ENCODE measurements at regions not wholly inside any gene's neighbourhood (a gene's known extent, or its start where the extent isn't known, plus 50 kb on each side); places are given as distances from the start of the nearest gene placed in this dataset.
"Not testable (repeated sequence)": the region's sequence is repeated elsewhere in the genome, so short reads cannot be mapped to it uniquely, and the experiment has no call there.

- H3K27me3 ChIP-seq; intact Hi-C loops (cut with DNase I; ENCODE audit: low total_unique reads); H3K27ac ChIP-seq; DNase-seq; H3K4me1 ChIP-seq; H3K9me3 ChIP-seq; H3K36me3 ChIP-seq; H3K4me3 ChIP-seq: not testable (repeated sequence)
These were observed 1463.7 kb downstream of the FOXD4L5 start for GRCh38 chr9:63821293-63821692.

DNA sequence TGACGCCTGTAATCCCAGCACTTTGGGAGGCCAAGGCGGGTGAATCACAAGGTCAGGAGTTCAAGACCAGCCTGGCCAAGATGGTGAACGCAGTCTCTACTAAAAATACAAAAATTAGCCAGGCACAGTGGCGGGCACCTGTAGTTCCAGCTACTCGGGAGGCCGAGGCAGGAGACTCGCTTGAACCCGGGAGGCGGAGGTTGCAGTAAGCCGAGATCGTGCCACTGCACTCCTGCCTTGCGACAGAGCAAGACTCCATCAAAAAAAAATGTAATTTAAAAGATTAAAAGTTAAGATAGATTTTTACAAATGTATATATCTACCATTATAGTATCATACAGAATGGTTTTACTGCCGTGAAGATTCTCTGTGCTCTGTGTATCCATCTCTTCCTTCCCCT, 1464.1 kb downstream of the FOXD4L5 start:
- H3K4me1 ChIP-seq; H3K27ac ChIP-seq; H3K4me3 ChIP-seq; H3K36me3 ChIP-seq; intact Hi-C loops (cut with DNase I; ENCODE audit: low total_unique reads); H3K27me3 ChIP-seq; DNase-seq; H3K9me3 ChIP-seq: not testable (repeated sequence)

GRCh38 chr9:63820383-63820782, 1464.6 kb downstream of the FOXD4L5 start:
- H3K27me3 ChIP-seq; H3K27ac ChIP-seq; intact Hi-C loops (cut with DNase I; ENCODE audit: low total_unique reads); H3K4me3 ChIP-seq; H3K4me1 ChIP-seq; H3K36me3 ChIP-seq; DNase-seq; H3K9me3 ChIP-seq: not testable (repeated sequence)

GRCh38 chr9:63817622-63818518, 1467.1 kb downstream of the FOXD4L5 start:
- Histone ChIP-seq H3K27me3 (no peaks in the 10 kb centered on the region), H3K9me3 (no peaks in the 10 kb centered on the region), H3K4me3 (no peak overlapping the region), H3K36me3 (no peaks in the 10 kb centered on the region), H3K4me1 (no peaks in the 10 kb centered on the region), H3K27ac (no peak overlapping the region)
- peak; percentile 31 to 36 for DNase-seq
- intact Hi-C loops (cut with DNase I; ENCODE audit: low total_unique reads) = no loop called here
- TF ChIP-seq POLR2A (IDR thresholded peaks at IDR 0.05) (no peak), CTCF (IDR thresholded peaks at IDR 0.05) (no peak)

DNA sequence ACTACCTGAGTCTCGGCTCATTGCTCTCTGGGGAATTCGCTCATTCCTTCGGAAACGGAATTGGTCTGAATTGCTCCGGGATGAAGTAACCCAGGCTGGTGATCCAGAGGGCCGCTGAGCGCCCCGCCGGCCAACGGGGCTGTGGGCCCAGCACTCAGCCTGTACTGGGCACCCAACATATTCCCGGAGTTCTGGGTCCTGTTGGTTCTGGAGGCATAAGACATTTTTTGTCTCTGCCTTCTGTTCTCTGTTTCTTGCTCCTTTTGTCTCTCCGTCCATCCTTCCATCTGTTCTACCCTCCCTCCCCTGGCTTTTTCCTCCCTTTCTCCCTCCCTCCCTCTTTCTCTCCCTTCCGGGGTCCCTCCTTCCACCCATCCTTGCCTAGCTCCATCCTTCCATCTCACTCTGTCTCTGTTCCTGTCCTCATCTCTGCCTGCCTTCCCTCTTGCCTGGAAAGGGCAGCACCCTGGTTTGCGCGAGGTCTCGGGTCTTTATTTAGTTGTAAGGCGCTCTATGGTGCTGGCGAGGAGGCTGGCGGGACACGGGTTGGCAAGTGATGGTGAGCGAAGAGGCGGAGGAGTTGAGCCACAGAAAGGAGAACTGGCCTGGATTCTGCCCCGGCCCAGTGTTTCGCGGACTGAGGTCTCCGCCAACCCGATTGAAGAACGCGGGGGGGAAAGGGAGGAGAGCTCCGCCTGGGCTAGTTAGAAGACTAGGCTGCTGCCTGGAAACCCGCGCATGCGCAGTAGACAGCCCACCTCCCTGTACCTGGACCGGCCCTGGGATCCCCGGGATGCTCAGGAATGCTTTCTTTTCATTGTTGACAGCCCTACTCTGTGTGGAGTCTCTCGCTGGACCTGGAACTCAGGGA, 1468.0 kb downstream of the FOXD4L5 start:
- Histone ChIP-seq H3K36me3 (no peaks in the 10 kb centered on the region), H3K9me3 (no peaks in the 10 kb centered on the region), H3K4me3 (no peak overlapping the region), H3K4me1 (no peaks in the 10 kb centered on the region), H3K27me3 (no peaks in the 10 kb centered on the region), H3K27ac (no peak overlapping the region)
- intact Hi-C loops (cut with DNase I; ENCODE audit: low total_unique reads) = no loop called here
- TF ChIP-seq POLR2A (IDR thresholded peaks at IDR 0.05) (no peak), CTCF (IDR thresholded peaks at IDR 0.05) (no peak)
- DNase-seq = peak; percentile 34 to 39

GRCh38 chr9:63814970-63815669, 1469.9 kb downstream of the FOXD4L5 start:
- H3K4me1 ChIP-seq; H3K4me3 ChIP-seq; H3K27ac ChIP-seq; H3K9me3 ChIP-seq; DNase-seq; H3K36me3 ChIP-seq; H3K27me3 ChIP-seq; intact Hi-C loops (cut with DNase I; ENCODE audit: low total_unique reads): not testable (repeated sequence)

DNA sequence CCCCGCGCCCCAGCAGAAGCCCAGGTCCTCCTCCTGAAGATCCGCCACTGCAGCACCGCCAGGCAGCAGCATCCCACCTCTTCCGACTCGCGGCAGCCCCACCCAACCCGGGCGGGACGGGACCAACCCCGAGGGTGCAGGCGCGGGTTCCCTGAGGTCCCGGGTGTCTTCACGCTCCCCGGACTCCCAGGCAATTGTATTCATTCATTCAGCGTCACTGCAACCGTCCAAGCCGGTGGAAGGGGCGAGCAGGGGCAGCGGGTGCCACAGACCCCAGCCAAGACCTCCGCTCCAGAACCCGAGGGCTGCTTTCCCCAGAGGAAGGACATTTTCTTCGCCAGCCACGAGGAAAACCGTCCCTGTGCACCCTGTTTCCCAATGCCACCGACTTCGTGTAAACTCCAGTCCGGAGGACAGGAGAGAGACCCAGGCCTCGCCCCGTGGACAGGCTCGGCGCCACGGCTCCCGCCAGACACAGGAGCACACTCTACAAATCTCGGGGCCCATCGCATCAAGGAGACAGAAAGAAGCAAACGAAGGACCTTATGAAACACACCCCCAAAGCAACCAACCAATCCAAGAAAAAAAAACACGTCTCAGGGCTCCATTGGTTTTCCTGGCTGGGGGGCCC, 1471.5 kb downstream of the FOXD4L5 start:
- H3K4me3 ChIP-seq; intact Hi-C loops (cut with DNase I; ENCODE audit: low total_unique reads); H3K9me3 ChIP-seq; H3K4me1 ChIP-seq; H3K27ac ChIP-seq; H3K36me3 ChIP-seq; H3K27me3 ChIP-seq; DNase-seq: not testable (repeated sequence)

DNA sequence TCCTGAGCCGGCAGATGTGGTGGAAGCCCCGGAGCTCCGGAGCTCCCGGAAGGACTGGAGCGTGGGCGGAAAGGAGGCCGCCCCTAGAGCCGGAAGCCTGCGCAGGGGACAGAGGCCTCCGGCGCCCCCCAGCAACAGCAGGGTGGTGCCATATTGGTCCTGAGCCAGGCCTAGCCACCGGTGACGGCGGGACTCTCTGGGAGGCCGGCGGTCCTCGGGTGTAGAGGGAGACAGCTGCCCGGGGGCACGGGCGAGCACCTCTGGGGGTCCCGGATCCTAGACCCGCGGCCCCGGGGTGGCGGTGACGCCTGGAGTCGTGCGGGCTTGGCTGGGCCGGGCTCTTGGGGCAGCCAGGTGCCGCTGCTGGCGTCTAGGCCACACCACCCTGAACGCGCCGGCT, 1472.2 kb downstream of the FOXD4L5 start:
- H3K27ac ChIP-seq; DNase-seq; H3K27me3 ChIP-seq; H3K9me3 ChIP-seq; H3K4me1 ChIP-seq; intact Hi-C loops (cut with DNase I; ENCODE audit: low total_unique reads); H3K36me3 ChIP-seq; H3K4me3 ChIP-seq: not testable (repeated sequence)

DNA sequence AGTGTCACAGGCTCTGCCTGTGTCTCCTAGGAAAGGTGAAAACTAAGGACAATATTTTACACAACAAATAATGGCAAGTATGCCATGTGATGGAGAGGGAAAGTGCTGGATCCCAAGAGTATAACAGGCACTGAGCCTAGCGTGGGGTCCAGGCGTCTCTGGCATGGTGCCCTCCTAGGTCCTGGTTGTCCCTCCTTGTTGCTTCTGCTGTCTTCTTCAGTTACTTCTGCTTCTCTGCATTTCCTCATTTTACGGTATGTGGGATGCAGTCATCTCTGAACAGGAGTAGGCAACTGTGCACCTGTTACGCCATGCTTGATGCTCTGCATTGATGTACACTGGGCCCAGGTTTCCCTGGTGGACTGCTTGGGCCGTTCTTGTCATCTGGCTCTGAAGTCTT, 1480.8 kb downstream of the FOXD4L5 start:
- intact Hi-C loops (cut with DNase I; ENCODE audit: low total_unique reads) = not testable (repeated sequence)

GRCh38 chr9:63794081-63794685, 1490.8 kb downstream of the FOXD4L5 start:
- intact Hi-C loops (cut with DNase I; ENCODE audit: low total_unique reads); H3K4me3 ChIP-seq; H3K36me3 ChIP-seq; H3K4me1 ChIP-seq; H3K27me3 ChIP-seq; H3K9me3 ChIP-seq; DNase-seq; H3K27ac ChIP-seq: not testable (repeated sequence)

More for the DNA sequence above, 1480.8 kb downstream of the FOXD4L5 start:
- not testable (repeated sequence) for H3K4me1 ChIP-seq, H3K4me3 ChIP-seq, H3K27ac ChIP-seq, DNase-seq, H3K27me3 ChIP-seq, H3K9me3 ChIP-seq, H3K36me3 ChIP-seq

All from uterus (tissue), 3 donors.